ENCODE measurements at regions not wholly inside any gene's neighbourhood (a gene's known extent, or its start where the extent isn't known, plus 50 kb on each side); places are given as distances from the start of the nearest gene placed in this dataset.

GRCh38 chr22:47417699-47418098, 655.2 kb downstream of the TBC1D22A start:
- no peak for ATAC-seq
- Histone ChIP-seq H3K36me3 (ENCODE audit: insufficient read depth) (peaks cover 5% of the 10 kb centered on the region; the same call in 1 of the 2 replicates), H3F3A (replicated peaks; ENCODE audit: low read depth) (no peaks in the 10 kb centered on the region), H3K79me2 (replicated peaks; ENCODE audit: insufficient read depth) (no peaks in the 10 kb centered on the region), H3K4me2 (no peak overlapping the region), H3K4me3 (no peak overlapping the region), H3K27me3 (ENCODE audit: insufficient read depth) (no peaks in the 10 kb centered on the region), H4K20me1 (replicated peaks; ENCODE audit: insufficient read depth) (no peaks in the 10 kb centered on the region), H3K4me1 (ENCODE audit: insufficient read depth) (no peaks in the 10 kb centered on the region), H2AFZ (no peak overlapping the region), H3K27ac (ENCODE audit: low read depth) (no peak overlapping the region), H3K9me2 (ENCODE audit: insufficient read depth) (no peaks in the 10 kb centered on the region)
- TF ChIP-seq ZNF114 (CRISPR knock-in tag; IDR thresholded peaks at IDR 0.05) (no peak), STAT1 (IDR thresholded peaks at IDR 0.05; ENCODE audit: unreplicated experiment) (no peak), REST (IDR thresholded peaks at IDR 0.05; ENCODE audit: unreplicated experiment) (no peak), JUNB (IDR thresholded peaks at IDR 0.05; ENCODE audit: unreplicated experiment) (no peak), ZNF331 (CRISPR knock-in tag; IDR thresholded peaks at IDR 0.05; ENCODE audit: low read depth) (no peak), EZH2phosphoT487 (IDR thresholded peaks at IDR 0.05; ENCODE audit: unreplicated experiment) (no peak), EZH2 (IDR thresholded peaks at IDR 0.05; ENCODE audit: low read depth, unreplicated experiment) (no peak), POLR2AphosphoS5 (IDR thresholded peaks at IDR 0.05; ENCODE audit: low read depth) (no peak), NANOG (IDR thresholded peaks at IDR 0.05; ENCODE audit: borderline replicate concordance) (no peak), CREB1 (CRISPR knock-in tag; IDR thresholded peaks at IDR 0.05; ENCODE audit: low read depth) (no peak), CTCF (conservative IDR thresholded peaks at IDR 0.05; ENCODE audit: low read depth in 2 of 2) (no peak), ZNF462 (CRISPR knock-in tag; IDR thresholded peaks at IDR 0.05) (no peak), ETS1 (IDR thresholded peaks at IDR 0.05) (no peak)
- Mint-ChIP-seq H3K27me3 (ENCODE audit: insufficient read depth, low read depth, poor library complexity) (peaks cover 2% of the 10 kb centered on the region), H3K4me1 (no peaks in the 10 kb centered on the region), H3K4me3 (no peak overlapping the region), H3K36me3 (ENCODE audit: low read depth) (peaks cover 56% of the 10 kb centered on the region), H3K27ac (no peak overlapping the region), H3K9me3 (peaks cover 94% of the 10 kb centered on the region)
- no peak for DNase-seq (ENCODE audit: low spot score)

All from GM23338 (cell line).